SIG-M5 (cell line): ENCODE measurements at regions not wholly inside any gene's neighbourhood (a gene's known extent, or its start where the extent isn't known, plus 50 kb on each side); places are given as distances from the start of the nearest gene placed in this dataset.
"Not testable (repeated sequence)": the region's sequence is repeated elsewhere in the genome, so short reads cannot be mapped to it uniquely, and the experiment has no call there.

Experiments
- DNase-seq: peaks from one replicate; lab custom pipeline; 2025; lab: John Stamatoyannopoulos, UW

- no peak for DNase-seq
Measured at GRCh38 chr21:35602811-35603362, 457.4 kb downstream of the SETD4 start.

DNA sequence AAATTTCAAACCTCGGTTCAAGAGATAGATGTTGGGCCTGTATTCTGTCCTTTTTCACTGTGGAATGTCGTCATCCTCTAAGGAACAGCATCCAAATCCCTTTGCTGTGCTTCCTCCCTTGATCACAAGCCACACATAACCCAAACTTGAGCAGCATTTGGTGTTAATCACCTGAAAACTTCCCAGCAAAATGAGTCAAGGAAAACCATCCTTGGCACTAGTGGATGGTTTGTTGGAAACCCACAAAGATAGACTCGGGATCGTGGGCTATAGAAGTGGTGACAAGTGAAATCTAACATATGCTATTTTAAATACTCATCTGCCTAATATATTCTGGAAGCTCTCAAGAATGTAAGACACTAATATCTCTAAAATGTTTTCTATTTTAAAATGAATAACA lies 459.1 kb downstream of the SETD4 start:
- no peak for DNase-seq

DNA sequence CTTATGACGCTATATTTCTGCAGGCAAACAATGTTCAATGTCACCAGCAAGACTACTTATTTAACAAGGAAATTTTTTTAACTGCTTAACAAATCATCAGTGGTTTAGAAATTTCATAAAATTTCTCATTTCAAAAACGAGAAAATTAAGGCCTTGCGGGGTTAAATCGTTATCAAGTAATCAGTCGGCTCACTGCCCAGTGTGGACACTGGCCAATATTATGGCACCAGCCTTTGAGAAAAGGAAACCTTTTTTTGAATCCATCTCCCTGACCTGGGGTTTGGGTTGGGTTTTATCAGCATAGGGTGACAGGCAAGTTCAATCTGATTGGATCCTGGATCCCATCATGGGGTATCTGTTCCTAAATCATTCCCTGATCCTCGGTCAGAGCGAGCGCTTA lies 461.2 kb downstream of the SETD4 start:
- no peak for DNase-seq

GRCh38 chr21:35597750-35598339 lies 462.5 kb downstream of the SETD4 start:
- no peak for DNase-seq

GRCh38 chr21:35594905-35595304 lies 465.4 kb downstream of the SETD4 start:
- DNase-seq: no peak

GRCh38 chr21:35593000-35593502 lies 467.3 kb downstream of the SETD4 start:
- no peak for DNase-seq

DNA sequence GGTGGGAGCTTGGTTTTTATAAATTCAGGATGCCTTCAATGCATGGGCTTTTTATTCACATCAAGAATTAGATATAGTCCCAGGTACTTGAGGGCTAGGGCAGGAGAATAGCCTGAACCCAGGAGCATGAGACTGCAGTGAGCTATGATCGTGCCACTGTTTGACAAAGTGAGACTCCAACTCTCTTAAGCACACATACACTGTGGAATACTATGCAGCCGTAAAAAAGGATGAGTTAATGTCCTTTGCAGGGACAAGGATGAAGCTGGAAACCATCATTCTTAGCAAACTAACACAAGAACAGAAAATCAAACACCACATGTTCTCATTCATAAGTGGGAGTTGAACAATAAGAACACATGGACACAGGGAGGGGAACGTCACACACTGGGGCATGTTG lies 470.0 kb downstream of the SETD4 start:
- DNase-seq: not testable (repeated sequence)

DNA sequence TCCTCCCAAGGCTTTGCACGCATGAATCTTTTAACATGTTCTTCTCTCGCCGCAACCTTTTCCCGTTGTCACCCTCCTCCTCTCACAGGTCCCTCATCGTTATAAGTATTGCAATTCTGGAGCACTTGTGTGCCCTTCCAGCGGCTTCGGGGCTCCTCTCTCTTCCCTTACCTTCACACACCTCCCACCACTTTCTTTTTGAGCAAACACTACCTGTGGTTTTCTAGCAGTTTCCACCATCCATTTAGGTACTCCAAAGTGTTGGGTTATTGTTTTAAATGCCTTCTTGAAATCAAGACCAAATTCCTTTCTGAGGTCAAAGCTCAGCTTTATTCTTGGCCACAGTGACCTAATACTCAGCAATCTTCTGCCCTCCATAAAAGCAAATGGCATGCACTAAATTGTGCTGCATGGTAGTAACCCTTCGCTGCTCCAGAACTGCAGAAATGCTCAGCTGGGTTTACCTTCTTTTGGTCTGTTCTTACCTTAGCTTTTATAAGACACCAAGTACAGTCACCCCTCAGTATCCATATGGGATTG lies 472.4 kb downstream of the SETD4 start:
- no peak for DNase-seq

- no peak for DNase-seq
Measured at GRCh38 chr21:35586305-35586704, 474.0 kb downstream of the SETD4 start.

DNA sequence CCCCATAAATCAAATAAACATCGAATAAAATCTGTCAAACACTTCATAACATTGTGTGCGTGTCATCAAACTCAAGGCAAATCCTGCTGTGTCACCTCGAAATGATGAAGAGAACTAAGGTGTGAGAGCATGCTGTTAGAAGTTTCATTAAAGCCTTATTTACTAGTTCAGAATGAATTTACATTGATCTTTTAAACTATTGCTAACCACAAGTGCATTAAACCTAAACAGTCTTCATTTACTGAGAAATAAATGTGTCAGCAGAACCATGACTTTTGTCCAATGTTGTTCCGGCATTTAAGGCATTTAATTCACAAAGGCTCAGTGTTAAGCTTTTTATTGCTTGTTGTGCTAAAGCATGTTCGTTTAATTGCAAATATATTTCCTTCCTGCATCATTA lies 474.4 kb downstream of the SETD4 start:
- no peak for DNase-seq

GRCh38 chr21:35585155-35585554 lies 475.2 kb downstream of the SETD4 start:
- DNase-seq: no peak

DNA sequence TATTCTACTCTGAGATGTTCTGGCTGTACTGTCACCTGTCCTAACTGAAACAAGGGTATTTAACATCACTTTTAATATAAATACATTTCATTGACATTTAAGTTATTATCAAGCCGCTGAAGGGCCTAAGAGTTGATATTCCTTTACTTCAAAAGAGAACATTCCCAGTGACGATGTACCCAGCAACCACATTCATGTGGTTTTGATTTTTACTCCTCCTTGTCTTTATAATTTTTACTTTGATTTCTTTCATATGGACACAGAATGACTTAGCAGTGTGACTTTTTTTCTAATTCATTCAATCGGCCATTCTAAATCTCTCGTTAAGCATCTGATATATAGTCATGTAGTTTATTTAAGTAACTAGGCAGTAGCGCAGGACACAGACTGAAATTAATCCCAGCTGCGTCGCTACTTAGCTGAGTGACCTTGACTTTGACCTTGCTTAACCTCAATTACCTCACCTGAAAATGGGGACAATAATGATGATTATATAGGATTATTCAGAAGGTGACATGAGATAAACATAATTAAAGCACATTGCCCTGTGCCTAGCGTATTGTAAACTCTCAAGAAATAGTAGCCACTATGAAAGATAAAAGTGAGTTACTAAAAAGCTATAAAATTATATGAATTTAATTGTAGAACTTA lies 476.6 kb downstream of the SETD4 start:
- DNase-seq: no peak

- no peak for DNase-seq
Measured at GRCh38 chr21:35582731-35583130, 477.6 kb downstream of the SETD4 start.

GRCh38 chr21:35581640-35582039 lies 478.7 kb downstream of the SETD4 start:
- DNase-seq: no peak

DNA sequence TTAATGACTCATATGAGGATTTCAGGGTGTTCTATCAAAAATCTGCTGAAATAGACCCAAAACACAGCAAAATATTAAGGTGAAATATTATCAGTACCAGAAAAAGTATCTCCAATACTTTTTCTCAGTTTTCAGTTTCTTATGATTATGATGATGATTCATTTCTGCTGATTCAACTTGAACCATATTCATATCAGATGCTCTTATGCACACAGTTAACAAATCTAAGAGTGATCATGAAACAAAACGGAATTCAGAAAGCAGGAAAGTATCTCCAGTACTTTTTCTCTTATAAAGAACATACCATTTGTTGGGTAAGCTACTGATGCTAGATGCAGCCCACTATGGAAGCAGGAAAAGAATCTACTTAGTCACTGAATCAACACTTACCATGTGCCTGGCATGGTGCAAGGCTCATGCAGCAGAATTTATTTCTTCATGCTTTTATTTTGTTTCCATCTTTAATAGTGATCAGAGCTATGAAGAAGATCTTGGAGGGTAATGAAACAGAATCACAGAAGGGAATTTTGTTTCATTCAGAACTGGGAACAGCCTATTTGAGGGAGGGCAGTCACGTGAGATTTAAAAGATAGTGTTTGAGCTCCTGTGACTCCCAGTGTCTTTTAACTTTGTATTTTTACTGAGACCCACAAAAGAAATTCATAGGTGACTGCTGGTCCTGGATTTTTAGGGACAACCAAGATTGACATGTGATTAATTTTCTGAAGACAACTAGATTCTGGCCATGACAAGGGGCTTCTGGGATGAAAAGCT lies 480.6 kb downstream of the SETD4 start:
- no peak for DNase-seq

GRCh38 chr21:35578831-35579471 lies 481.4 kb downstream of the SETD4 start:
- no peak for DNase-seq

DNA sequence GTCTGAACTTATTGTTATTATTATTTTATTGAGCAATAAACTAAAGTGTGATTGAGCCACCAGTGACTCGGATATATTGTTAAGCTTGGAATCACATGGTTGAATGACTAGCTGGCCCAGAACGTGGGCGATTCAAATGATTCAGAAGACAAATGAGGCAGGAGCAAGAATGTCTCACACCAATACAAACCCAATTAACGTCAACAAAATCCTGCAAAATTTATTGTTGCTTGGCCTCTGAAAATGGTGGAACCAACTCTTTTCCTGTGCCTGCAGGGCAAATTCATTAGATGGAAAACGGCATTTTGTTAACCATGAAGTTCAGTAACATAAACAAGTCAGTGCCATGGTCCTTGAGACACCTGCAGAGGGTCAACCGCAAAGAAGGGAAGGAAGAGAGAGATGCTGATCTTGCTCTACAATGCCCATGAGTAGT lies 482.0 kb downstream of the SETD4 start:
- no peak for DNase-seq

DNA sequence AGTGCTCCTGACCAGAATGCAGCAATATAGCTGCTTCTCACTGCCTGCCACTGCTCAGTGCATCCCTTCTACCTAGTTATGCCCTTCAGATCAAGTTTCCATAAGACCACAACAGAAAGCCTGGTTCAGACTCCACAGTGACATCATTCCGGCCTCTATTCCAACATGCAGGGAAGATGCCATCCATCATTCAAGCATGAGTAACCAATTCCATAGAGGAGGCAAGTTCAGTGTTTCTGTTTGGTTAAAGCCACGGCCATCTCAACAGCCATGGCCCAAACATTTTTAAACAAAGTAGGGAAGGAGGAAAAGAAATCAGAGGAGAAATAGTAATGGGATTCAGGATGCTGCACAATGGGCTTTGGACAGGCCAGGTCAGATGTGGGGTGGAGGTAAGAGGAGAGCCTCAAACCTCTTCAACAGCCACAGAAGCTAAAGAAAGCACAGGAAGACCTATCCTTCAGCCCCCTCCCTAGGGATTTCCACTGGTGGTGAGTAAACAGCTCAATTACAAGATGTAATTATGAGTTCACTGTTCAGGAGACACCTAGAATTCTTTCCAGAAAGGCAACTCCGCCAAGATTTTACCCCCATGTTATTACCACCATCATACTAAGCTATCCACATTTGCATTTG lies 484.9 kb downstream of the SETD4 start:
- DNase-seq: no peak

DNA sequence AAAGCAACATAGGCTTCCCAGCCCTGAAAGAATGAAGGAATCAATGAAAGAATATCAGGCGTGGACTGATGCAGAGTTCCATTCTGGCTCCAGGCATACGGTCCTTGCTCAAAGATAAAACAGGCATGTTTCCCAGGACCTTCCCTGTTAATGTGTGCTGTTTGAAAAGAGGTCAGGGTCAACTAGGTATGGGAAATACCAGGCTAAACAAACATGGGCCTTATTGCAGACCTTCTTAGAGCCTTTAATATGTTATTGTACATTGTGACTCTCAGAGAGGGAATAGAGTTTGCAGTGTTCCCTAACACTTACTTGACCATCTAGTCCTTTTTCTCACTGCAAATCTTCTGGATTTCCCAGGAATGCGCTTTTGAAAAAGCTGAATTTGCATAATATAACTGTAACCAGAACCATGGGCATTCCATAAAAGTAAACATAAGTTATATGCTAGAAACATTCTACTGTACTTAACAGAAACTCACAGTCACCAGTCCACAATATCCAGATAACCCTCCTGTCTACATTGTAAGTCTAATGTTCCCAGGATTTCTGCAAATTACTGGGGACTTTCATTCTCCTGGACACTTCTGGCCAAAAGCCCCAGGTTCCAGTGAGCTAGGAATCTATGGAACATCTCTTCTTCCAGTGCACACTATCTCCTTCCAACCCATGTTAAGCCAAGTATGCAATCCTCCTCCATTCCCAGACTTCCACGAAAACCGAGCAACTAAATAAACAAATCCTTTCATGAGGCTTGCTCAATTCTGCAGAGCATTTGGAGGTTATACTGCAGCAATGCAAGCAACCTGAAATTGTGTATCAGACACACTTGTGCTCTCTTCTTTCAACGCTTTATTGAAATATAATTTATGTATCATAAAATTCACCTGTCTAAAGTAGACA lies 486.6 kb downstream of the SETD4 start:
- no peak for DNase-seq

- DNase-seq: no peak
Measured at GRCh38 chr21:35571910-35572309, 488.4 kb downstream of the SETD4 start.
